Upper lobe of left lung (tissue), 4 donors: ENCODE measurements at regions not wholly inside any gene's neighbourhood (a gene's known extent, or its start where the extent isn't known, plus 50 kb on each side); places are given as distances from the start of the nearest gene placed in this dataset.

ENCODE experiments used
- CTCF ChIP-seq, 6 experiments: fragments of 450-650 bp in 4 of 6; fragments of 200-600 bp in 2 of 6; sonication (generic) in 2 of 6; IDR thresholded peaks; one replicate each; pipeline ENCODE4 v1.5.1; 2016 to 2019; ENCODE audit warnings: antibody characterized with exemption in 6 of 6
- POLR2AphosphoS5 ChIP-seq, 2 donors: sonication (generic); formaldehyde crosslinking; IDR thresholded peaks; one replicate each; pipeline ENCODE4 v1.5.1; 2017; ENCODE audit warnings: antibody characterized with exemption in 2 of 2

- TF ChIP-seq CTCF (IDR thresholded peaks at IDR 0.05) (no peak), POLR2AphosphoS5 (IDR thresholded peaks at IDR 0.05) (no peak)
Observed at GRCh38 chr15:95121191-95121590, 889.8 kb downstream of the MCTP2 start.
